ENCODE measurements at regions not wholly inside any gene's neighbourhood (a gene's known extent, or its start where the extent isn't known, plus 50 kb on each side); places are given as distances from the start of the nearest gene placed in this dataset.
"Not testable (repeated sequence)": the region's sequence is repeated elsewhere in the genome, so short reads cannot be mapped to it uniquely, and the experiment has no call there.

GRCh38 chr5:104344809-104345208 lies 782.2 kb upstream of the NUDT12 start:
- no peak overlapping the region for H3K4me3 ChIP-seq (ENCODE audit: low read length in 3 of 3)
- FAIRE-seq, result no peak
- DNase-seq, result no peak
- no peaks in the 10 kb centered on the region for H3K9me3 ChIP-seq (ENCODE audit: control insufficient read depth in 2 of 3, insufficient read depth in 1 of 3, low read length in 3 of 3)
- H3K36me3 ChIP-seq (ENCODE audit: control insufficient read depth in 2 of 3, insufficient read depth in 3 of 3, low read length in 3 of 3), result no peaks in the 10 kb centered on the region
- no peaks in the 10 kb centered on the region for H3K4me1 ChIP-seq (ENCODE audit: control insufficient read depth in 2 of 3, insufficient read depth in 2 of 3, low read depth in 1 of 3, low read length in 3 of 3)
- no peak overlapping the region for H3K27ac ChIP-seq (ENCODE audit: low read depth in 2 of 2, low read length in 2 of 2)
- no peak for TF ChIP-seq CTCF (IDR thresholded peaks at IDR 0.05; ENCODE audit: borderline replicate concordance, extremely low read depth, insufficient read depth)
- no peak overlapping the region for H3K9ac ChIP-seq (ENCODE audit: low read length in 3 of 3)
- intact Hi-C loops (cut with DNase I), result no loop called here
- H3K27me3 ChIP-seq (ENCODE audit: control insufficient read depth, insufficient read depth, low read length), result no peaks in the 10 kb centered on the region

GRCh38 chr5:104327801-104328200 lies 765.2 kb upstream of the NUDT12 start:
- Histone ChIP-seq H3K4me1 (ENCODE audit: control insufficient read depth in 2 of 3, insufficient read depth in 2 of 3, low read depth in 1 of 3, low read length in 3 of 3) (no peaks in the 10 kb centered on the region), H3K9me3 (ENCODE audit: control insufficient read depth in 2 of 3, insufficient read depth in 1 of 3, low read length in 3 of 3) (no peaks in the 10 kb centered on the region), H3K27ac (ENCODE audit: low read depth in 2 of 2, low read length in 2 of 2) (no peak overlapping the region), H3K4me3 (ENCODE audit: low read length in 3 of 3) (no peak overlapping the region), H3K36me3 (ENCODE audit: control insufficient read depth in 2 of 3, insufficient read depth in 3 of 3, low read length in 3 of 3) (no peaks in the 10 kb centered on the region), H3K27me3 (ENCODE audit: control insufficient read depth, insufficient read depth, low read length) (no peaks in the 10 kb centered on the region), H3K9ac (ENCODE audit: low read length in 3 of 3) (no peak overlapping the region)
- TF ChIP-seq CTCF (IDR thresholded peaks at IDR 0.05; ENCODE audit: borderline replicate concordance, extremely low read depth, insufficient read depth), result no peak
- FAIRE-seq (no peak), DNase-seq (no peak)
- intact Hi-C loops (cut with DNase I), result no loop called here

DNA sequence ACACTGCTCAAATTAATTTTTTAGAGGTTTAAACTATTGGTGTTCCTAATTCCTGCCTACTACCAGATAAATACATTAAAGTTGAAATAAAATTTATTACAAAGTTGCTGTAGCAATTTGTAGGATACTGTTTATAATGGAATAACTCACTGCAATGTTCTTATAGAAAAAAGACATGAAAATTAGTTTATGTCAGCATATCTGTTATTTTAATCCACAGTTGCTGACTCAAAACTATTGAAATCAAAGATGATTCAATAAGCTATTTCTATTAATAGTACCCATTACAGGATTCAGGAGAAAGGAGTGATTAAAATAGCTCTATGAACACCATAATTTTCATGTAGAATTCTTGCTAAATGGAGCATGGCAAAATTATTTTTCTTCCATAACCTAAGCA lies 764.4 kb upstream of the NUDT12 start:
- no peak for TF ChIP-seq CTCF (IDR thresholded peaks at IDR 0.05; ENCODE audit: borderline replicate concordance, extremely low read depth, insufficient read depth)
- no peaks in the 10 kb centered on the region for H3K4me1 ChIP-seq (ENCODE audit: control insufficient read depth in 2 of 3, insufficient read depth in 2 of 3, low read depth in 1 of 3, low read length in 3 of 3)
- no peak overlapping the region for H3K4me3 ChIP-seq (ENCODE audit: low read length in 3 of 3)
- H3K9me3 ChIP-seq (ENCODE audit: control insufficient read depth in 2 of 3, insufficient read depth in 1 of 3, low read length in 3 of 3), result no peaks in the 10 kb centered on the region
- intact Hi-C loops (cut with DNase I), result no loop called here
- no peaks in the 10 kb centered on the region for H3K36me3 ChIP-seq (ENCODE audit: control insufficient read depth in 2 of 3, insufficient read depth in 3 of 3, low read length in 3 of 3)
- no peak for FAIRE-seq
- no peak overlapping the region for H3K9ac ChIP-seq (ENCODE audit: low read length in 3 of 3)
- H3K27ac ChIP-seq (ENCODE audit: low read depth in 2 of 2, low read length in 2 of 2), result no peak overlapping the region
- no peak for DNase-seq
- no peaks in the 10 kb centered on the region for H3K27me3 ChIP-seq (ENCODE audit: control insufficient read depth, insufficient read depth, low read length)

DNA sequence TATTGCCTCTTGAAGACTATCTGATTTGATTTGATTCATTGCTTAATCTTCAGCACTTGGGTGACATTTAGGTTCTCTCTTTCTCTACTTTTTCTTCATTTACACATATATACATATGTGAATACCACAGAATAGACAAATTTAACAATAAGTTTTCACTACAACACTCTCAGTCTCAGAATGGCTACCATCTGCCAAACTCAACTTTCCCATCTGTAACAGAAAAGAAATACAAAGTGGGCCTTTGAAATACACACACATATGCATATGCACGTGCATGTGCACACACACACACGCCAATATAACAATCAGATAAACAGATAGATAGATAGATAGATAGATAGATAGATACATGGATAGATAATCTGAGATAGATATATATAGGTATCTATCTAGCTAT lies 762.8 kb upstream of the NUDT12 start:
- no peak for TF ChIP-seq CTCF (IDR thresholded peaks at IDR 0.05; ENCODE audit: borderline replicate concordance, extremely low read depth, insufficient read depth)
- Histone ChIP-seq H3K36me3 (ENCODE audit: control insufficient read depth in 2 of 3, insufficient read depth in 3 of 3, low read length in 3 of 3) (no peaks in the 10 kb centered on the region), H3K9me3 (ENCODE audit: control insufficient read depth in 2 of 3, insufficient read depth in 1 of 3, low read length in 3 of 3) (no peaks in the 10 kb centered on the region), H3K27me3 (ENCODE audit: control insufficient read depth, insufficient read depth, low read length) (no peaks in the 10 kb centered on the region), H3K4me1 (ENCODE audit: control insufficient read depth in 2 of 3, insufficient read depth in 2 of 3, low read depth in 1 of 3, low read length in 3 of 3) (no peaks in the 10 kb centered on the region), H3K27ac (ENCODE audit: low read depth in 2 of 2, low read length in 2 of 2) (no peak overlapping the region), H3K9ac (ENCODE audit: low read length in 3 of 3) (no peak overlapping the region), H3K4me3 (ENCODE audit: low read length in 3 of 3) (no peak overlapping the region)
- intact Hi-C loops (cut with DNase I), result no loop called here
- FAIRE-seq, result no peak
- no peak for DNase-seq

GRCh38 chr5:104316676-104317075 lies 754.1 kb upstream of the NUDT12 start:
- H3K27ac ChIP-seq (ENCODE audit: low read depth in 2 of 2, low read length in 2 of 2); H3K4me3 ChIP-seq (ENCODE audit: low read length in 3 of 3); H3K4me1 ChIP-seq (ENCODE audit: control insufficient read depth in 2 of 3, insufficient read depth in 2 of 3, low read depth in 1 of 3, low read length in 3 of 3); H3K9me3 ChIP-seq (ENCODE audit: control insufficient read depth in 2 of 3, insufficient read depth in 1 of 3, low read length in 3 of 3); intact Hi-C loops (cut with DNase I); H3K27me3 ChIP-seq (ENCODE audit: control insufficient read depth, insufficient read depth, low read length); H3K36me3 ChIP-seq (ENCODE audit: control insufficient read depth in 2 of 3, insufficient read depth in 3 of 3, low read length in 3 of 3); DNase-seq; H3K9ac ChIP-seq (ENCODE audit: low read length in 3 of 3); FAIRE-seq: not testable (repeated sequence)
